ACC112 (cell line): ENCODE measurements at regions not wholly inside any gene's neighbourhood (a gene's known extent, or its start where the extent isn't known, plus 50 kb on each side); places are given as distances from the start of the nearest gene placed in this dataset.

ENCODE experiments used
- H2AFZ ChIP-seq: fragments of 200-600 bp; sonication (generic); one replicate; pipeline ENCODE4 v1.6.0; 2017; ENCODE audit warnings: antibody characterized with exemption, low read length; ENCODE audit not compliant: unreplicated experiment
- H3K27ac ChIP-seq: fragments of 200-600 bp; sonication (generic); 2 replicates; pipeline ENCODE4 v1.5.1; 2014; ENCODE audit warnings: low read depth, mild to moderate bottlenecking, antibody characterized with exemption, low read length, moderate library complexity
- H3K27me3 ChIP-seq: fragments of 200-600 bp; sonication (generic); 2 replicates; pipeline ENCODE4 v1.6.1; 2014; ENCODE audit warnings: mild to moderate bottlenecking, antibody characterized with exemption, low read length, moderate library complexity, mixed read lengths; ENCODE audit not compliant: insufficient read depth
- H3K36me3 ChIP-seq: fragments of 200-600 bp; sonication (generic); 2 replicates; pipeline ENCODE4 v1.6.1; 2016; ENCODE audit warnings: mild to moderate bottlenecking, antibody characterized with exemption, low read length, moderate library complexity, mixed read lengths; ENCODE audit not compliant: insufficient read depth
- H3K4me1 ChIP-seq: fragments of 200-600 bp; sonication (generic); one replicate; pipeline ENCODE4 v1.6.1; 2016; ENCODE audit warnings: low read length, mixed read lengths; ENCODE audit not compliant: insufficient read depth, unreplicated experiment, control insufficient read depth
- H3K4me3 ChIP-seq: fragments of 200-600 bp; sonication (generic); 2 replicates; pipeline ENCODE4 v1.5.1; 2014; ENCODE audit warnings: mild to moderate bottlenecking, low read depth, low read length
- H3K79me2 ChIP-seq: fragments of 200-600 bp; sonication (generic); one replicate; pipeline ENCODE4 v1.6.0; 2016; ENCODE audit warnings: low read length; ENCODE audit not compliant: control insufficient read depth, unreplicated experiment, insufficient read depth

- Histone ChIP-seq H2AFZ (no peak overlapping the region), H3K27ac (no peak overlapping the region)
Measured at GRCh38 chr11:115873813-115874212, 369.6 kb upstream of the CADM1 start.

GRCh38 chr11:115872416-115872815, 368.2 kb upstream of the CADM1 start:
- no peaks in the 10 kb centered on the region for H3K27me3 ChIP-seq
- no peak overlapping the region for H3K4me3 ChIP-seq
- H3K4me1 ChIP-seq, result no peaks in the 10 kb centered on the region
- H3K27ac ChIP-seq, result no peak overlapping the region
- H2AFZ ChIP-seq, result no peak overlapping the region
- no peaks in the 10 kb centered on the region for H3K79me2 ChIP-seq
- H3K36me3 ChIP-seq, result no peaks in the 10 kb centered on the region

More at GRCh38 chr11:115873813-115874212, 369.6 kb upstream of the CADM1 start:
- Histone ChIP-seq H3K27me3 (no peaks in the 10 kb centered on the region), H3K4me1 (no peaks in the 10 kb centered on the region), H3K36me3 (no peaks in the 10 kb centered on the region), H3K79me2 (no peaks in the 10 kb centered on the region), H3K4me3 (no peak overlapping the region)

- Histone ChIP-seq H3K27ac (no peak overlapping the region), H3K4me3 (no peak overlapping the region), H3K79me2 (no peaks in the 10 kb centered on the region), H3K27me3 (no peaks in the 10 kb centered on the region), H2AFZ (no peak overlapping the region), H3K36me3 (no peaks in the 10 kb centered on the region), H3K4me1 (no peaks in the 10 kb centered on the region)
Measured at GRCh38 chr11:115871161-115871760, 367.0 kb upstream of the CADM1 start.

GRCh38 chr11:115869780-115870431, 365.7 kb upstream of the CADM1 start:
- Histone ChIP-seq H3K27me3 (no peaks in the 10 kb centered on the region), H3K27ac (no peak overlapping the region), H3K79me2 (no peaks in the 10 kb centered on the region), H3K4me1 (no peaks in the 10 kb centered on the region), H3K4me3 (no peak overlapping the region), H3K36me3 (no peaks in the 10 kb centered on the region), H2AFZ (no peak overlapping the region)

GRCh38 chr11:115869131-115869530, 364.9 kb upstream of the CADM1 start:
- Histone ChIP-seq H3K4me3 (no peak overlapping the region), H2AFZ (no peak overlapping the region), H3K4me1 (no peaks in the 10 kb centered on the region), H3K79me2 (no peaks in the 10 kb centered on the region), H3K27me3 (no peaks in the 10 kb centered on the region), H3K36me3 (no peaks in the 10 kb centered on the region), H3K27ac (no peak overlapping the region)

GRCh38 chr11:115860246-115860645, 356.0 kb upstream of the CADM1 start:
- no peak overlapping the region for H3K27ac ChIP-seq
- H3K4me3 ChIP-seq, result no peak overlapping the region
- no peaks in the 10 kb centered on the region for H3K79me2 ChIP-seq
- no peak overlapping the region for H2AFZ ChIP-seq
- H3K27me3 ChIP-seq, result no peaks in the 10 kb centered on the region
- H3K4me1 ChIP-seq, result no peaks in the 10 kb centered on the region
- no peaks in the 10 kb centered on the region for H3K36me3 ChIP-seq

GRCh38 chr11:115848611-115849010, 344.4 kb upstream of the CADM1 start:
- Histone ChIP-seq H3K79me2 (no peaks in the 10 kb centered on the region), H3K4me1 (no peaks in the 10 kb centered on the region), H3K27me3 (no peaks in the 10 kb centered on the region), H3K36me3 (no peaks in the 10 kb centered on the region), H3K4me3 (no peak overlapping the region), H2AFZ (no peak overlapping the region), H3K27ac (no peak overlapping the region)

- no peak overlapping the region for H3K27ac ChIP-seq
- no peak overlapping the region for H2AFZ ChIP-seq
Measured at GRCh38 chr11:115848080-115848479, 343.9 kb upstream of the CADM1 start.

GRCh38 chr11:115845872-115846271, 341.7 kb upstream of the CADM1 start:
- Histone ChIP-seq H3K36me3 (no peaks in the 10 kb centered on the region), H3K4me1 (no peaks in the 10 kb centered on the region), H3K4me3 (no peak overlapping the region), H3K27me3 (no peaks in the 10 kb centered on the region), H3K79me2 (no peaks in the 10 kb centered on the region), H3K27ac (no peak overlapping the region), H2AFZ (no peak overlapping the region)

More at GRCh38 chr11:115848080-115848479, 343.9 kb upstream of the CADM1 start:
- Histone ChIP-seq H3K4me3 (no peak overlapping the region), H3K4me1 (no peaks in the 10 kb centered on the region), H3K27me3 (no peaks in the 10 kb centered on the region), H3K36me3 (no peaks in the 10 kb centered on the region), H3K79me2 (no peaks in the 10 kb centered on the region)

GRCh38 chr11:115843685-115844084, 339.5 kb upstream of the CADM1 start:
- Histone ChIP-seq H3K36me3 (no peaks in the 10 kb centered on the region), H3K79me2 (no peaks in the 10 kb centered on the region), H3K27ac (no peak overlapping the region), H3K4me3 (no peak overlapping the region), H2AFZ (no peak overlapping the region), H3K4me1 (no peaks in the 10 kb centered on the region), H3K27me3 (no peaks in the 10 kb centered on the region)

GRCh38 chr11:115843111-115843510, 338.9 kb upstream of the CADM1 start:
- Histone ChIP-seq H3K27me3 (no peaks in the 10 kb centered on the region), H3K4me1 (no peaks in the 10 kb centered on the region), H3K36me3 (no peaks in the 10 kb centered on the region), H2AFZ (no peak overlapping the region), H3K79me2 (no peaks in the 10 kb centered on the region), H3K4me3 (no peak overlapping the region), H3K27ac (no peak overlapping the region)
